CD14-positive monocyte (primary cell): ENCODE measurements at regions not wholly inside any gene's neighbourhood (a gene's known extent, or its start where the extent isn't known, plus 50 kb on each side); places are given as distances from the start of the nearest gene placed in this dataset.

Experiments
- DNase-seq, 3 donors: peaks; one replicate each; pipeline ENCODE4 v3.0.0-alpha.2; 2011 to 2022
- H2AFZ ChIP-seq: 2 replicates; pipeline ENCODE4 v1.6.0; 2012; ENCODE audit warnings: mild to moderate bottlenecking, low read depth, low read length, inconsistent platforms; ENCODE audit not compliant: insufficient read depth, poor library complexity, severe bottlenecking
- H3K27ac ChIP-seq, 2 donors: 1 replicate in 1 of 2; 2 replicates in 1 of 2; pipeline ENCODE4 v1.5.1; 2012 to 2013; ENCODE audit warnings: low read length in 2 of 2, control low read depth in 1 of 2, inconsistent platforms in 1 of 2, low read depth in 1 of 2, mild to moderate bottlenecking in 1 of 2
- H3K27me3 ChIP-seq, 2 donors: one replicate each; pipeline versions ENCODE4 v1.6.0 to v1.6.1; 2011 to 2013; ENCODE audit warnings: low read length in 2 of 2; ENCODE audit not compliant: control insufficient read depth in 2 of 2, insufficient read depth in 2 of 2
- H3K36me3 ChIP-seq, 2 donors: replicated peaks in 1 of 2; 1 replicate in 1 of 2; 2 replicates in 1 of 2; pipeline versions ENCODE4 v1.5.1 to v1.6.1; 2012 to 2013; ENCODE audit warnings: low read length in 2 of 2, control low read depth in 1 of 2, inconsistent platforms in 1 of 2, mild to moderate bottlenecking in 1 of 2; ENCODE audit not compliant: insufficient read depth in 2 of 2, control insufficient read depth in 1 of 2
- H3K4me1 ChIP-seq, 2 donors: 1 replicate in 1 of 2; 2 replicates in 1 of 2; pipeline versions ENCODE4 v1.5.1 to v1.6.1; 2012 to 2013; ENCODE audit warnings: low read length in 2 of 2, control low read depth in 1 of 2, inconsistent platforms in 1 of 2, mild to moderate bottlenecking in 1 of 2, moderate library complexity in 1 of 2; ENCODE audit not compliant: insufficient read depth in 2 of 2, control insufficient read depth in 1 of 2
- H3K4me2 ChIP-seq: replicated peaks from 2 replicates; pipeline ENCODE3; 2012; ENCODE audit warnings: low read length, moderate library complexity, mild to moderate bottlenecking; ENCODE audit not compliant: poor library complexity, severe bottlenecking; ENCODE audit errors: extremely low read depth
- H3K4me3 ChIP-seq, 3 experiments: fragments of 200-600 bp in 1 of 3; sonication (generic) in 1 of 3; replicated peaks in 1 of 3; 1 replicate in 2 of 3; 2 replicates in 1 of 3; pipeline ENCODE4 v1.5.1; 2011 to 2013; ENCODE audit warnings: low read length in 3 of 3, mild to moderate bottlenecking in 3 of 3, control low read depth in 2 of 3, low read depth in 2 of 3, inconsistent platforms in 1 of 3, moderate library complexity in 1 of 3
- H3K79me2 ChIP-seq: 2 replicates; pipeline ENCODE4 v1.6.0; 2012; ENCODE audit warnings: mild to moderate bottlenecking, control low read depth, inconsistent platforms, low read length, moderate library complexity; ENCODE audit not compliant: insufficient read depth
- H3K9ac ChIP-seq: 2 replicates; pipeline ENCODE4 v1.6.0; 2017; ENCODE audit warnings: low read length, mild to moderate bottlenecking; ENCODE audit not compliant: insufficient read depth, poor library complexity, severe bottlenecking
- H3K9me3 ChIP-seq, 2 donors: replicated peaks in 1 of 2; 1 replicate in 1 of 2; 2 replicates in 1 of 2; pipeline versions ENCODE4 v1.5.1 to v1.6.1; 2012 to 2013; ENCODE audit warnings: low read length in 2 of 2, control low read depth in 1 of 2; ENCODE audit not compliant: control insufficient read depth in 1 of 2, insufficient read depth in 1 of 2
- H4K20me1 ChIP-seq: 2 replicates; pipeline ENCODE4 v1.6.0; 2012; ENCODE audit warnings: mild to moderate bottlenecking, low read length, control low read depth, moderate library complexity; ENCODE audit not compliant: insufficient read depth
- H3K27ac Mint-ChIP-seq, 7 donors: one replicate each; pipeline ENCODE4 v1.8.0; 2020; ENCODE audit warnings: mild to moderate bottlenecking in 7 of 7, mixed read lengths in 7 of 7, moderate library complexity in 6 of 7, inconsistent platforms in 2 of 7
- H3K27me3 Mint-ChIP-seq, 3 donors: one replicate each; pipeline ENCODE4 v1.8.0; 2021 to 2022; ENCODE audit warnings: low read depth in 3 of 3, mild to moderate bottlenecking in 3 of 3, mixed read lengths in 3 of 3, moderate library complexity in 3 of 3, inconsistent platforms in 1 of 3
- H3K36me3 Mint-ChIP-seq, 2 donors: one replicate each; pipeline ENCODE4 v1.8.0; 2020; ENCODE audit warnings: mixed read lengths in 2 of 2, inconsistent platforms in 1 of 2, mild to moderate bottlenecking in 1 of 2
- H3K4me1 Mint-ChIP-seq: one replicate; pipeline ENCODE4 v1.8.0; 2020; ENCODE audit warnings: mild to moderate bottlenecking, mixed read lengths
- H3K4me3 Mint-ChIP-seq, 2 donors: one replicate each; pipeline ENCODE4 v1.8.0; 2020; ENCODE audit warnings: mild to moderate bottlenecking in 2 of 2, mixed read lengths in 2 of 2, moderate library complexity in 1 of 2
- H3K9me3 Mint-ChIP-seq, 7 donors: one replicate each; pipeline ENCODE4 v1.8.0; 2020 to 2022; ENCODE audit warnings: mixed read lengths in 7 of 7, mild to moderate bottlenecking in 6 of 7, moderate library complexity in 6 of 7, inconsistent platforms in 2 of 7
- WGBS: methylation state at CpG from one replicate; pipeline ENCODE4 v1.1.5; 2013; ENCODE audit warnings: missing lambda C conversion rate; ENCODE audit not compliant: insufficient coverage; 5-methylcytosine and 5-hydroxymethylcytosine counted together
- intact Hi-C, 2 donors: fragments of 100-400 bp; cut with micrococcal nuclease; formaldehyde crosslinking; loops; one replicate each; pipeline versions ENCODE4 v1.15.0 to v1.15.1; 2023
- TF ChIP-seq, protein P1 (sequence below): fragments of 200-600 bp; IDR thresholded peaks from one replicate; pipeline ENCODE4 v1.8.0; 2022; ENCODE audit warnings: antibody characterized with exemption, mild to moderate bottlenecking

DNA sequence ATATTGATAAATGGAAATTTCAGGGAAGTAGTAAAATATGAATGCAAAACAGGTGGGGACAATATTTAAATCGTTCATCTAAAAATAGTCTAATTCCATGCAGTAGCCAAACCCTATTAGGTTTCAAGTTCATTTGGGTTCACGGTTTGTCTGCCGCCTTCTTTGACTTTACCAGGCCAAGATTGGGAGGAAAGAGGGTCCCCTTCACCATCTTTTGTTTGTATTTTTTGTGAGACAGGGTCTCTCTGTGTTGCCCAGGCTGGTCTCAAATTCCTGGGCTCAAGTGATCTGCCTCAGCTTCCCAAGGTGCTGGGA, 98.5 kb upstream of the ATL2 start:
- H2AFZ ChIP-seq = no peak overlapping the region
- whole genome bisulfite sequencing = no CpG with 5 or more reads among the region's 3 CpGs
- TF ChIP-seq, protein P1, sequence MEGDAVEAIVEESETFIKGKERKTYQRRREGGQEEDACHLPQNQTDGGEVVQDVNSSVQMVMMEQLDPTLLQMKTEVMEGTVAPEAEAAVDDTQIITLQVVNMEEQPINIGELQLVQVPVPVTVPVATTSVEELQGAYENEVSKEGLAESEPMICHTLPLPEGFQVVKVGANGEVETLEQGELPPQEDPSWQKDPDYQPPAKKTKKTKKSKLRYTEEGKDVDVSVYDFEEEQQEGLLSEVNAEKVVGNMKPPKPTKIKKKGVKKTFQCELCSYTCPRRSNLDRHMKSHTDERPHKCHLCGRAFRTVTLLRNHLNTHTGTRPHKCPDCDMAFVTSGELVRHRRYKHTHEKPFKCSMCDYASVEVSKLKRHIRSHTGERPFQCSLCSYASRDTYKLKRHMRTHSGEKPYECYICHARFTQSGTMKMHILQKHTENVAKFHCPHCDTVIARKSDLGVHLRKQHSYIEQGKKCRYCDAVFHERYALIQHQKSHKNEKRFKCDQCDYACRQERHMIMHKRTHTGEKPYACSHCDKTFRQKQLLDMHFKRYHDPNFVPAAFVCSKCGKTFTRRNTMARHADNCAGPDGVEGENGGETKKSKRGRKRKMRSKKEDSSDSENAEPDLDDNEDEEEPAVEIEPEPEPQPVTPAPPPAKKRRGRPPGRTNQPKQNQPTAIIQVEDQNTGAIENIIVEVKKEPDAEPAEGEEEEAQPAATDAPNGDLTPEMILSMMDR = no peak
- no peak overlapping the region for H3K4me2 ChIP-seq
- H3K9ac ChIP-seq = no peak overlapping the region
- Mint-ChIP-seq H3K4me1 (peaks cover 7% of the 10 kb centered on the region), H3K4me3 (no peak overlapping the region), H3K36me3 (no peaks in the 10 kb centered on the region), H3K27me3 (peaks cover 6 to 11% (median 9%) of the 10 kb centered on the region in 3 donors), H3K9me3 (peaks cover 6 to 12% (median 8%) of the 10 kb centered on the region in 7 donors), H3K27ac (no peak overlapping the region)
- no peaks in the 10 kb centered on the region for H3K79me2 ChIP-seq
- H4K20me1 ChIP-seq = no peaks in the 10 kb centered on the region
- intact Hi-C loops = no loop called here
- no peaks in the 10 kb centered on the region for H3K4me1 ChIP-seq
- no peak overlapping the region for H3K4me3 ChIP-seq
- H3K36me3 ChIP-seq = no peaks in the 10 kb centered on the region
- H3K9me3 ChIP-seq = peaks cover 7% of the 10 kb centered on the region in 2 donors
- peaks cover 0 to 2% of the 10 kb centered on the region in 2 donors for H3K27me3 ChIP-seq
- no peak overlapping the region for H3K27ac ChIP-seq
- DNase-seq = no peak

DNA sequence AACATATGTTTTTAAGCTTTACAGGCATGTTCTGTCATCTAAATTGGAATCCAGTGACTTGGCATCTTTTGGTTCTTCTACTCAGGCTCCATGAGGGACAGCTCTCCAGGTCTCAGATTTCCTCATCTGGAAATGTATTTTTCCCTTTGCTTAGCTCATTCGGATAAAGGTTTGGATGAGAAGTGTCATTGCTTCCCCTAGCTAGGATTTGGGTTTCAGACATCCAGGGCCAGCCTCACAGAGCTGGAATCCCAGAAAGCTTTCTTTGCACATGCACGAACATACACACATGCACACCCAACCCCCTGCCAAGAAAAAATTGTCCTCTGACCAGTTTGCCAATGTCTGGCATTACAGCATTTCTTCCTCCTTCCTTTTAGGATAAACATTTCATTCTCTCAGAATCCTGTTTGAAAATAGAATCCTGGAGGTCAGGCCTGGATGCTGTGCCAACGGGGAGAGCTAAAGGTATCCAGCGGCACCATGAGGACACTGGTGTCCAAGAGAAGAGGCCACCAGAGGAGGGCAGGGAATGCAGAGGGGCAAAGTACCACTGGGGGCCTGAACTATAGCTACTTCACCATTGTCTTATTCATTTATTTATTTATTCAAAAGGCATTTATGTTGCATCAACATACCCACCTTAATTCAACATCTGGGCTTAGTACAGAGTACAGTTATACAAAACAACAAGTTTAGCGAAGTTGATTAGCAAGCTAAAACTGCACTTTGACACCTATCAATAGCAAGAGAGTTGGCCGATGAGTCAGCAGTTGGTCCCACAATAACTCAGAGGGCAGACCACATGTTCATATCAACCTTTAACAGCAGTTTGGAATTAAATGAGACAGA, 97.9 kb upstream of the ATL2 start:
- intact Hi-C loops = no loop called here
- Histone ChIP-seq H3K79me2 (no peaks in the 10 kb centered on the region), H3K4me1 (no peaks in the 10 kb centered on the region), H3K4me2 (no peak overlapping the region), H4K20me1 (no peaks in the 10 kb centered on the region), H3K9me3 (peaks cover 1 to 2% of the 10 kb centered on the region in 2 donors), H3K27me3 (peaks cover 0 to 2% of the 10 kb centered on the region in 2 donors), H3K36me3 (no peaks in the 10 kb centered on the region), H3K27ac (no peak overlapping the region), H2AFZ (no peak overlapping the region), H3K9ac (no peak overlapping the region), H3K4me3 (no peak overlapping the region)
- Mint-ChIP-seq H3K27ac (no peak overlapping the region), H3K36me3 (no peaks in the 10 kb centered on the region), H3K9me3 (peaks cover under 1 to 6% (median 2%) of the 10 kb centered on the region in 7 donors), H3K27me3 (peaks cover 6 to 10% (median 9%) of the 10 kb centered on the region in 3 donors), H3K4me3 (no peak overlapping the region), H3K4me1 (peaks cover 7% of the 10 kb centered on the region)
- TF ChIP-seq, protein P1 = no peak
- WGBS = 100% methylated on average over 4 of the region's 6 CpGs
- DNase-seq = no peak
